ENCODE measurements at regions not wholly inside any gene's neighbourhood (a gene's known extent, or its start where the extent isn't known, plus 50 kb on each side); places are given as distances from the start of the nearest gene placed in this dataset.

DNA sequence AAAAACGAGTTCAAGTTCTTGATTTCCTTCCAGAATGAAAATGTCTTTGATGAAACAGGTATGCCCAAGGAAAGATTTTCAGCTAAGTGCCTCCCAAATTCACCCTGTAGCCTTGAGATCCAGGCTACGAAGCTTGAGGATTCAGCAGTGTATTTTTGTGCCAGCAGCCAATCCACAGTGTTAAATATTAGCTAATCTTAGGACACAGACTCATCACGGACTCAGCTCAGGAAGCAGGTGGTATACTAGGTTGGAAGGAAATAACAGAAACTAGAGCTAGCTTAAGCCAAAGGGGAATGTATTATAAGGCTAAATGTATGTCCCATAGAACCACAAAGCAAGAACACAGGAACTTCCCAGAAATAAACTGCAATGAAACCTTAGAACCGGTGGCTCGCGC lies 151.0 kb upstream of the PRSS1 start:
- H3K9me3 ChIP-seq = no peaks in the 10 kb centered on the region
- no peaks in the 10 kb centered on the region for H3K36me3 ChIP-seq
- no peak overlapping the region for H3K27ac ChIP-seq
- intact Hi-C loops (cut with DNase I) = no loop called here
- no peak for DNase-seq (ENCODE audit: low spot score)
- TF ChIP-seq POLR2A (IDR thresholded peaks at IDR 0.05) = no peak
- TF ChIP-seq POLR2AphosphoS5 (IDR thresholded peaks at IDR 0.05) = no peak
- TF ChIP-seq CTCF (IDR thresholded peaks at IDR 0.05) = no peak
- H3K27me3 ChIP-seq (replicated peaks; ENCODE audit: insufficient read depth) = no peaks in the 10 kb centered on the region
- H3K4me3 ChIP-seq = no peak overlapping the region
- WGBS = 53% methylated on average over 6 of the region's 6 CpGs
- no peaks in the 10 kb centered on the region for H3K4me1 ChIP-seq (replicated peaks)

GRCh38 chr7:142597547-142597946 lies 151.7 kb upstream of the PRSS1 start:
- no peaks in the 10 kb centered on the region for H3K36me3 ChIP-seq
- no peaks in the 10 kb centered on the region for H3K9me3 ChIP-seq
- TF ChIP-seq POLR2A (IDR thresholded peaks at IDR 0.05) = no peak
- TF ChIP-seq CTCF (IDR thresholded peaks at IDR 0.05) = no peak
- TF ChIP-seq POLR2AphosphoS5 (IDR thresholded peaks at IDR 0.05) = no peak
- no peaks in the 10 kb centered on the region for H3K4me1 ChIP-seq (replicated peaks)
- 79% methylated on average over 4 of the region's 4 CpGs for WGBS
- H3K4me3 ChIP-seq = no peak overlapping the region
- no peaks in the 10 kb centered on the region for H3K27me3 ChIP-seq (replicated peaks; ENCODE audit: insufficient read depth)
- DNase-seq (ENCODE audit: low spot score) = no peak
- H3K27ac ChIP-seq = no peak overlapping the region
- intact Hi-C loops (cut with DNase I) = no loop called here

GRCh38 chr7:142595816-142596516 lies 153.3 kb upstream of the PRSS1 start:
- 47% methylated on average over 4 of the region's 4 CpGs for WGBS
- intact Hi-C loops (cut with DNase I) = no loop called here
- Histone ChIP-seq H3K27ac (peak overlapping the region in 1 of 2 donors; percentile 41), H3K27me3 (replicated peaks; ENCODE audit: insufficient read depth) (no peaks in the 10 kb centered on the region), H3K4me3 (no peak overlapping the region), H3K4me1 (replicated peaks) (no peaks in the 10 kb centered on the region), H3K9me3 (no peaks in the 10 kb centered on the region), H3K36me3 (no peaks in the 10 kb centered on the region)
- TF ChIP-seq POLR2A (IDR thresholded peaks at IDR 0.05) (no peak), CTCF (IDR thresholded peaks at IDR 0.05) (no peak), POLR2AphosphoS5 (IDR thresholded peaks at IDR 0.05) (peak; percentile 73)
- DNase-seq (ENCODE audit: low spot score) = no peak

- intact Hi-C loops (cut with DNase I) = no loop called here
- H3K36me3 ChIP-seq = no peaks in the 10 kb centered on the region
- TF ChIP-seq POLR2AphosphoS5 (IDR thresholded peaks at IDR 0.05) (no peak), POLR2A (IDR thresholded peaks at IDR 0.05) (no peak), CTCF (IDR thresholded peaks at IDR 0.05) (no peak)
- H3K9me3 ChIP-seq = no peaks in the 10 kb centered on the region
- no peak overlapping the region for H3K27ac ChIP-seq
- no peaks in the 10 kb centered on the region for H3K4me1 ChIP-seq (replicated peaks)
- no peaks in the 10 kb centered on the region for H3K27me3 ChIP-seq (replicated peaks; ENCODE audit: insufficient read depth)
- no peak overlapping the region for H3K4me3 ChIP-seq
- WGBS = 86% methylated on average over 1 of the region's 1 CpG
- DNase-seq (ENCODE audit: low spot score) = no peak
Measured at GRCh38 chr7:142594078-142594477, 155.2 kb upstream of the PRSS1 start.

GRCh38 chr7:142593106-142593505 lies 156.2 kb upstream of the PRSS1 start:
- intact Hi-C loops (cut with DNase I) = no loop called here
- H3K4me1 ChIP-seq (replicated peaks) = no peaks in the 10 kb centered on the region
- H3K36me3 ChIP-seq = no peaks in the 10 kb centered on the region
- no peak overlapping the region for H3K4me3 ChIP-seq
- no peaks in the 10 kb centered on the region for H3K27me3 ChIP-seq (replicated peaks; ENCODE audit: insufficient read depth)
- no peak for DNase-seq (ENCODE audit: low spot score)
- no peak overlapping the region for H3K27ac ChIP-seq
- H3K9me3 ChIP-seq = no peaks in the 10 kb centered on the region
- WGBS = 88% methylated on average over 4 of the region's 4 CpGs
- no peak for TF ChIP-seq POLR2A (IDR thresholded peaks at IDR 0.05)
- no peak for TF ChIP-seq CTCF (IDR thresholded peaks at IDR 0.05)
- no peak for TF ChIP-seq POLR2AphosphoS5 (IDR thresholded peaks at IDR 0.05)
